HG02588 (cell line): ENCODE measurements at regions not wholly inside any gene's neighbourhood (a gene's known extent, or its start where the extent isn't known, plus 50 kb on each side); places are given as distances from the start of the nearest gene placed in this dataset.

Experiments
- ATAC-seq: cut with Tn5 transposase; IDR thresholded peaks from one replicate; pipeline ENCODE4 v1.9.1; 2021; ENCODE audit warnings: mild to moderate bottlenecking, moderate library complexity; ENCODE audit not compliant: unreplicated experiment

GRCh38 chr2:136248242-136248641, 130.3 kb upstream of the CXCR4 start:
- no peak for ATAC-seq

- ATAC-seq: no peak
Measured at GRCh38 chr2:136247204-136247950, 129.4 kb upstream of the CXCR4 start.

GRCh38 chr2:136246086-136246669, 128.2 kb upstream of the CXCR4 start:
- peak; percentile 78 for ATAC-seq

GRCh38 chr2:136245211-136245610, 127.3 kb upstream of the CXCR4 start:
- ATAC-seq: no peak

- ATAC-seq: no peak
Measured at GRCh38 chr2:136244536-136244885, 126.6 kb upstream of the CXCR4 start.

GRCh38 chr2:136243638-136244535, 125.9 kb upstream of the CXCR4 start:
- ATAC-seq: no peak

GRCh38 chr2:136242687-136243277, 124.8 kb upstream of the CXCR4 start:
- ATAC-seq: no peak

- ATAC-seq: no peak
Measured at GRCh38 chr2:136242100-136242499, 124.2 kb upstream of the CXCR4 start.

- ATAC-seq: no peak
Measured at GRCh38 chr2:136239079-136239685, 121.2 kb upstream of the CXCR4 start.

- peak; percentile 78 for ATAC-seq
Measured at GRCh38 chr2:136238286-136239078, 120.5 kb upstream of the CXCR4 start.

- no peak for ATAC-seq
Measured at GRCh38 chr2:136236019-136236418, 118.1 kb upstream of the CXCR4 start.

GRCh38 chr2:136235546-136235945, 117.6 kb upstream of the CXCR4 start:
- no peak for ATAC-seq

- ATAC-seq: no peak
Measured at GRCh38 chr2:136234261-136234660, 116.3 kb upstream of the CXCR4 start.

GRCh38 chr2:136233298-136233697, 115.3 kb upstream of the CXCR4 start:
- ATAC-seq: no peak

GRCh38 chr2:136232456-136233172, 114.7 kb upstream of the CXCR4 start:
- ATAC-seq: no peak

- ATAC-seq: no peak
Measured at GRCh38 chr2:136230464-136230863, 112.5 kb upstream of the CXCR4 start.

GRCh38 chr2:136226903-136227302, 109.0 kb upstream of the CXCR4 start:
- ATAC-seq: no peak

GRCh38 chr2:136225950-136226835, 108.2 kb upstream of the CXCR4 start:
- peak; percentile 74 for ATAC-seq

GRCh38 chr2:136223274-136223673, 105.3 kb upstream of the CXCR4 start:
- no peak for ATAC-seq
